IMR-90 (cell line): ENCODE measurements at regions not wholly inside any gene's neighbourhood (a gene's known extent, or its start where the extent isn't known, plus 50 kb on each side); places are given as distances from the start of the nearest gene placed in this dataset.

Source experiments
- ATAC-seq: fragments of 200-7000 bp; cut with Tn5 transposase; 2 replicates; pipeline ENCODE4 v1.9.1; 2020; ENCODE audit warnings: low read depth, mild to moderate bottlenecking, moderate library complexity
- BruUV-seq: library from RNA; stranded (reverse); fragments of 400-500 nt; replicated peaks from 2 replicates; lab custom pipeline; 2021; lab: Mats Ljungman, UMichigan
- CTCF ChIA-PET: fragments of 300-600 bp; formaldehyde crosslinking; extraction: SDS; loops from one replicate; lab custom pipeline; 2021; ENCODE audit warnings: antibody characterized with exemption; lab: Yijun Ruan, JAX
- POLR2A ChIA-PET: fragments of 300-600 bp; sonication (Branson Sonifier 250); formaldehyde crosslinking; loops from one replicate; lab custom pipeline; 2022; ENCODE audit warnings: antibody characterized with exemption; ENCODE audit not compliant: unreplicated experiment; lab: Charles Lee
- DNase-seq: peaks from one replicate; pipeline ENCODE4 v3.0.0; 2013
- H2AFZ ChIP-seq: replicated peaks from 2 replicates; pipeline ENCODE3; 2013; ENCODE audit warnings: low read length, mild to moderate bottlenecking; ENCODE audit not compliant: poor library complexity
- H2AK5ac ChIP-seq: 2 replicates; pipeline ENCODE4 v1.6.1; 2013; ENCODE audit warnings: low read depth, low read length, inconsistent platforms
- H2AK9ac ChIP-seq: replicated peaks from 2 replicates; pipeline ENCODE3; 2013; ENCODE audit warnings: mild to moderate bottlenecking, low read depth, low read length, moderate library complexity; ENCODE audit not compliant: poor library complexity
- H2BK120ac ChIP-seq: 2 replicates; pipeline ENCODE4 v1.6.1; 2013; ENCODE audit warnings: low read depth, low read length, inconsistent platforms
- H2BK15ac ChIP-seq: 3 replicates; pipeline ENCODE4 v1.6.1; 2013; ENCODE audit warnings: low read depth, low read length, inconsistent platforms
- H2BK20ac ChIP-seq: 2 replicates; pipeline ENCODE4 v1.6.1; 2013; ENCODE audit warnings: low read depth, mild to moderate bottlenecking, inconsistent platforms, low read length, moderate library complexity
- H2BK5ac ChIP-seq: 2 replicates; pipeline ENCODE4 v1.6.1; 2013; ENCODE audit warnings: mild to moderate bottlenecking, low read depth, low read length, inconsistent platforms; ENCODE audit not compliant: poor library complexity, severe bottlenecking
- H3K14ac ChIP-seq: replicated peaks from 2 replicates; pipeline ENCODE4 v1.6.1; 2013; ENCODE audit warnings: low read depth, low read length, inconsistent platforms
- H3K18ac ChIP-seq: 2 replicates; pipeline ENCODE4 v1.6.1; 2013; ENCODE audit warnings: low read depth, low read length, control low read depth
- H3K23ac ChIP-seq: 2 replicates; pipeline ENCODE4 v1.6.1; 2013; ENCODE audit warnings: low read depth, low read length, inconsistent platforms
- H3K27ac ChIP-seq: 2 replicates; pipeline ENCODE4 v1.5.1; 2013; ENCODE audit warnings: mild to moderate bottlenecking, control low read depth, low read length; ENCODE audit not compliant: insufficient read depth
- H3K27me3 ChIP-seq: 2 replicates; pipeline ENCODE4 v1.6.1; 2013; ENCODE audit warnings: low read length; ENCODE audit not compliant: control insufficient read depth, insufficient read depth
- H3K36me3 ChIP-seq: 2 replicates; pipeline ENCODE4 v1.6.1; 2013; ENCODE audit warnings: low read length, mixed read lengths; ENCODE audit not compliant: control insufficient read depth, insufficient read depth
- H3K4ac ChIP-seq: 2 replicates; pipeline ENCODE4 v1.6.1; 2013; ENCODE audit warnings: low read depth, low read length, inconsistent platforms
- H3K4me1 ChIP-seq: 2 replicates; pipeline ENCODE4 v1.6.1; 2013; ENCODE audit warnings: low read length, mixed read lengths; ENCODE audit not compliant: control insufficient read depth, insufficient read depth
- H3K4me2 ChIP-seq: 2 replicates; pipeline ENCODE4 v1.6.1; 2013; ENCODE audit warnings: low read depth, mild to moderate bottlenecking, control low read depth, low read length, moderate library complexity
- H3K4me3 ChIP-seq: 2 replicates; pipeline ENCODE4 v1.5.1; 2013; ENCODE audit warnings: low read depth, mild to moderate bottlenecking, control low read depth, low read length, moderate library complexity; ENCODE audit not compliant: insufficient read depth
- H3K56ac ChIP-seq: 2 replicates; pipeline ENCODE4 v1.6.1; 2013; ENCODE audit warnings: low read length, inconsistent platforms; ENCODE audit not compliant: insufficient read depth; ENCODE audit errors: extremely low read depth
- H3K79me1 ChIP-seq, 2 experiments: 2 replicates each; pipeline ENCODE4 v1.6.1; 2013; ENCODE audit warnings: low read length in 2 of 2, inconsistent platforms in 1 of 2, low read depth in 1 of 2
- H3K9ac ChIP-seq: 2 replicates; pipeline ENCODE4 v1.6.1; 2013; ENCODE audit warnings: low read depth, low read length, control low read depth
- H3K9me1 ChIP-seq: 2 replicates; pipeline ENCODE4 v1.6.1; 2013; ENCODE audit warnings: low read length, inconsistent platforms; ENCODE audit not compliant: insufficient read depth
- H3K9me3 ChIP-seq: 2 replicates; pipeline ENCODE4 v1.6.1; 2013; ENCODE audit warnings: low read length; ENCODE audit not compliant: control insufficient read depth, insufficient read depth
- H4K20me1 ChIP-seq: 2 replicates; pipeline ENCODE4 v1.6.1; 2013; ENCODE audit warnings: low read length, inconsistent platforms; ENCODE audit not compliant: insufficient read depth
- H4K5ac ChIP-seq: 2 replicates; pipeline ENCODE4 v1.6.1; 2013; ENCODE audit warnings: mild to moderate bottlenecking, low read depth, low read length, control low read depth
- H4K8ac ChIP-seq, 2 experiments: 2 replicates each; pipeline ENCODE4 v1.6.1; 2013; ENCODE audit warnings: low read depth in 2 of 2, low read length in 2 of 2, control low read depth in 1 of 2, inconsistent platforms in 1 of 2
- H4K91ac ChIP-seq: 2 replicates; pipeline ENCODE4 v1.6.1; 2013; ENCODE audit warnings: low read depth, low read length, inconsistent platforms; ENCODE audit not compliant: insufficient read depth
- BHLHE40 ChIP-seq: fragments of 150-350 bp; IDR thresholded peaks from 2 replicates; pipeline ENCODE4 v1.6.1; 2016; ENCODE audit warnings: mild to moderate bottlenecking, low read depth, low read length
- FOS ChIP-seq: fragments of 150-350 bp; IDR thresholded peaks from 2 replicates; pipeline ENCODE4 v1.6.1; 2016; ENCODE audit warnings: low read depth, low read length
- RAD21 ChIP-seq: IDR thresholded peaks from 2 replicates; pipeline ENCODE4 v1.6.1; 2012; ENCODE audit warnings: low read length, improper control_type of control experiment
- SMC3 ChIP-seq: fragments of 150-350 bp; IDR thresholded peaks from 2 replicates; pipeline ENCODE4 v1.6.1; 2016; ENCODE audit warnings: low read depth, mild to moderate bottlenecking, antibody characterized with exemption, low read length, moderate library complexity
- USF2 ChIP-seq: fragments of 150-350 bp; IDR thresholded peaks from 2 replicates; pipeline ENCODE4 v1.6.1; 2017; ENCODE audit warnings: mild to moderate bottlenecking, antibody characterized with exemption, low read length, low read depth
- dilution Hi-C: fragments of 300-500 bp; cut with HindIII; formaldehyde crosslinking; loops from one replicate; pipeline ENCODE4 v1.14.3; 2018; ENCODE audit warnings: low sequenced_read_pairs; ENCODE audit not compliant: unreplicated experiment
- in situ Hi-C: fragments of 300-500 bp; cut with MboI; formaldehyde crosslinking; loops from 3 replicates; pipeline ENCODE4 v1.14.3; 2019; ENCODE audit warnings: low sequenced_read_pairs, inconsistent platforms, mixed read lengths
- intact Hi-C: fragments of 100-400 bp; cut with micrococcal nuclease; formaldehyde crosslinking; loops from 2 replicates; pipeline ENCODE4 v1.10.0; 2022

GRCh38 chr2:145091967-145092366 lies 572.0 kb upstream of the ZEB2 start:
- Histone ChIP-seq H2BK20ac (peak overlapping the region; percentile 23; the same call in 1 of the 2 replicates), H3K27me3 (no peaks in the 10 kb centered on the region), H3K18ac (no peak overlapping the region), H3K9me3 (no peaks in the 10 kb centered on the region; the same call in 1 of the 2 replicates), H3K27ac (no peak overlapping the region), H3K4me2 (no peak overlapping the region), H2BK5ac (no peak overlapping the region), H2AK9ac (no peak overlapping the region), H3K4me1 (peaks cover 3% of the 10 kb centered on the region; the same call in 1 of the 2 replicates), H3K9me1 (peaks cover 4% of the 10 kb centered on the region), H4K20me1 (no peaks in the 10 kb centered on the region), H3K14ac (0 out of 2 replicates have a peak overlapping the region, but pooled peaks have one; percentile 36), H3K9ac (no peak overlapping the region), H2AK5ac (no peak overlapping the region), H3K79me1 (no peaks in the 10 kb centered on the region), H2AFZ (no peak overlapping the region), H4K5ac (no peak overlapping the region), H3K4ac (no peak overlapping the region), H3K56ac (no peak overlapping the region), H4K91ac (no peak overlapping the region), H3K23ac (no peak overlapping the region), H2BK15ac (no peak overlapping the region), H3K4me3 (no peak overlapping the region), H2BK120ac (peak overlapping the region; percentile 0; the same call in 1 of the 2 replicates), H4K8ac (no peak overlapping the region), H3K36me3 (no peaks in the 10 kb centered on the region)
- DNase-seq = peak; percentile 28
- in situ Hi-C loops = no loop called here
- POLR2A ChIA-PET = no interaction called here
- TF ChIP-seq SMC3 (no peak), RAD21 (no peak), USF2 (no peak), BHLHE40 (no peak), FOS (peak; percentile 32; the same call in 1 of the 2 replicates)
- intact Hi-C loops = loop anchor here (10.0 kb wide), 1 partner anchor 567 kb away; the partner anchor contains the start of gene ZEB2
- dilution Hi-C loops = no loop called here
- CTCF ChIA-PET = no interaction called here
- no peak for ATAC-seq
- BruUV-seq = no TSS peak
